Activated T-cell treated with anti-CD3 and anti-CD28 coated beads for 4 hours (primary cell): ENCODE measurements at regions not wholly inside any gene's neighbourhood (a gene's known extent, or its start where the extent isn't known, plus 50 kb on each side); places are given as distances from the start of the nearest gene placed in this dataset.

ENCODE experiments used
- DNase-seq: peaks from one replicate; pipeline ENCODE4 v3.0.0-alpha.2; 2020

GRCh38 chr10:116792817-116793216 is 50.5 kb upstream of the HSPA12A start:
- DNase-seq, result no peak

- DNase-seq, result no peak
Measured at GRCh38 chr10:116796469-116796868, 52.8 kb upstream of the ENO4 start.

DNA sequence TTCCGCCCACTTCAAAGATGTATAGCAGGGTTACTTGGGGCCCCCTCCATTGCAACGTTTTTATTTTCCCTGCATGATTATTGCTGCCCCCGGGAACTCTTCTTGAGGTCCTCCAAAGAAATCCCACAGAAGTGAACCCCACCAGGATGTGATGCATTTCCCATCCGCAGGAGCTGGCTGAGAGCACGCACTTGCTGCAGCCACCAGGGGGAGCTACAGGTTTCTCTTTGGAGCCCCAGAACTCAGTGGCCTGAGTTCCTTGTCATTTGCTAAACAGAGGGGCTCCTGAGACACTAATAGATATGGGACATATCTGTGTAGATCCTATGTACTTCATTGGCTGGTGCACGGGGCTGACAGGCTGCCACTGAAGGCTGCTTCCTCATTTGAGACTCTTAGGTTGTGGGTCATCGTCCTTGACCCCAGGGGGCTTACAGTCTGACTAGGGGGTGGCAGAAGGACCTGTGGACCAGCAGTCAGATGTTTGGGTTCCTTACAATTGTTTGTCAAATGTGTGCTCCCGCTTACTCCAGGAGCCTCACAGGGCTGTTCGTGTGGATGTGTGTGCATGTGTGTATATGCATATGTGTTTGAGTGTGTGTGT is 52.3 kb upstream of the ENO4 start:
- DNase-seq, result peak; percentile 63

GRCh38 chr10:116798859-116799258 is 50.4 kb upstream of the ENO4 start:
- no peak for DNase-seq
